ENCODE measurements at regions not wholly inside any gene's neighbourhood (a gene's known extent, or its start where the extent isn't known, plus 50 kb on each side); places are given as distances from the start of the nearest gene placed in this dataset.

DNA sequence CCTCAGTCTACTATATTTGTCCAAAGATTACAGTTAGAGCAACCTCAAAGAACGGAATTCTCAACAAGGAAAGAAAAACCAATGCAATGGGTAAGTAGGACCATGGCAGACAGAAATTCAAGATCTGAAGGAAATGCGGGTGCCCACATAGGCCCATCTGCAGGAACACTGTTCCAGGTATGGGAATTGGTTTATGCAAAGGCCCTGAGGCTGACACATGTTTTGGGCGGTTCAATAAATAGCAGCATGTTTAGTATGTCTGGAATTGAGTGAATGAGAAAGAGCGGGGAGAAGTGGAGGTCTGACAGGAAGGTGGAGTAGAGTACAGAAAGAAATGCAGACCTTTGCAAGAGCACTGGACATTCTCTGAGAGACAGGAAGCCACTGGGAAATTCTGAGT lies 164.7 kb upstream of the KLF12 start:
- DNase-seq (ENCODE audit: low spot score) (no peak), ATAC-seq (no peak)
- H3K4me3 Mint-ChIP-seq, result no peak overlapping the region
- H2AFZ ChIP-seq, result no peak overlapping the region
- no peaks in the 10 kb centered on the region for H3K9me2 ChIP-seq (ENCODE audit: insufficient read depth)
- no peak overlapping the region for H3K27ac Mint-ChIP-seq
- no peaks in the 10 kb centered on the region for H3K27me3 ChIP-seq (ENCODE audit: insufficient read depth)
- no peaks in the 10 kb centered on the region for H3K36me3 Mint-ChIP-seq (ENCODE audit: low read depth)
- H3K27me3 Mint-ChIP-seq (ENCODE audit: insufficient read depth, low read depth, poor library complexity), result no peaks in the 10 kb centered on the region
- no peaks in the 10 kb centered on the region for H3K9me3 Mint-ChIP-seq
- H3K4me3 ChIP-seq, result no peak overlapping the region
- H3K79me2 ChIP-seq (replicated peaks; ENCODE audit: insufficient read depth), result no peaks in the 10 kb centered on the region
- H3K4me2 ChIP-seq, result no peak overlapping the region
- no peaks in the 10 kb centered on the region for H3K36me3 ChIP-seq (ENCODE audit: insufficient read depth)
- H3K4me1 Mint-ChIP-seq, result peaks cover 26% of the 10 kb centered on the region
- H4K20me1 ChIP-seq (replicated peaks; ENCODE audit: insufficient read depth), result no peaks in the 10 kb centered on the region
- peaks cover 22% of the 10 kb centered on the region for H3K4me1 ChIP-seq (ENCODE audit: insufficient read depth)
- TF ChIP-seq ZNF114 (CRISPR knock-in tag; IDR thresholded peaks at IDR 0.05) (no peak), CREB1 (CRISPR knock-in tag; IDR thresholded peaks at IDR 0.05; ENCODE audit: low read depth) (no peak), ETS1 (IDR thresholded peaks at IDR 0.05) (no peak), CTCF (conservative IDR thresholded peaks at IDR 0.05; ENCODE audit: low read depth in 2 of 2) (no peak), STAT1 (IDR thresholded peaks at IDR 0.05; ENCODE audit: unreplicated experiment) (no peak), ZNF462 (CRISPR knock-in tag; IDR thresholded peaks at IDR 0.05) (no peak), NANOG (IDR thresholded peaks at IDR 0.05; ENCODE audit: borderline replicate concordance) (no peak), POLR2AphosphoS5 (IDR thresholded peaks at IDR 0.05; ENCODE audit: low read depth) (no peak), JUNB (IDR thresholded peaks at IDR 0.05; ENCODE audit: unreplicated experiment) (no peak), EZH2phosphoT487 (IDR thresholded peaks at IDR 0.05; ENCODE audit: unreplicated experiment) (no peak), EZH2 (IDR thresholded peaks at IDR 0.05; ENCODE audit: low read depth, unreplicated experiment) (no peak), ZNF331 (CRISPR knock-in tag; IDR thresholded peaks at IDR 0.05; ENCODE audit: low read depth) (no peak)
- TF ChIP-seq, protein P1, sequence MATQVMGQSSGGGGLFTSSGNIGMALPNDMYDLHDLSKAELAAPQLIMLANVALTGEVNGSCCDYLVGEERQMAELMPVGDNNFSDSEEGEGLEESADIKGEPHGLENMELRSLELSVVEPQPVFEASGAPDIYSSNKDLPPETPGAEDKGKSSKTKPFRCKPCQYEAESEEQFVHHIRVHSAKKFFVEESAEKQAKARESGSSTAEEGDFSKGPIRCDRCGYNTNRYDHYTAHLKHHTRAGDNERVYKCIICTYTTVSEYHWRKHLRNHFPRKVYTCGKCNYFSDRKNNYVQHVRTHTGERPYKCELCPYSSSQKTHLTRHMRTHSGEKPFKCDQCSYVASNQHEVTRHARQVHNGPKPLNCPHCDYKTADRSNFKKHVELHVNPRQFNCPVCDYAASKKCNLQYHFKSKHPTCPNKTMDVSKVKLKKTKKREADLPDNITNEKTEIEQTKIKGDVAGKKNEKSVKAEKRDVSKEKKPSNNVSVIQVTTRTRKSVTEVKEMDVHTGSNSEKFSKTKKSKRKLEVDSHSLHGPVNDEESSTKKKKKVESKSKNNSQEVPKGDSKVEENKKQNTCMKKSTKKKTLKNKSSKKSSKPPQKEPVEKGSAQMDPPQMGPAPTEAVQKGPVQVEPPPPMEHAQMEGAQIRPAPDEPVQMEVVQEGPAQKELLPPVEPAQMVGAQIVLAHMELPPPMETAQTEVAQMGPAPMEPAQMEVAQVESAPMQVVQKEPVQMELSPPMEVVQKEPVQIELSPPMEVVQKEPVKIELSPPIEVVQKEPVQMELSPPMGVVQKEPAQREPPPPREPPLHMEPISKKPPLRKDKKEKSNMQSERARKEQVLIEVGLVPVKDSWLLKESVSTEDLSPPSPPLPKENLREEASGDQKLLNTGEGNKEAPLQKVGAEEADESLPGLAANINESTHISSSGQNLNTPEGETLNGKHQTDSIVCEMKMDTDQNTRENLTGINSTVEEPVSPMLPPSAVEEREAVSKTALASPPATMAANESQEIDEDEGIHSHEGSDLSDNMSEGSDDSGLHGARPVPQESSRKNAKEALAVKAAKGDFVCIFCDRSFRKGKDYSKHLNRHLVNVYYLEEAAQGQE (IDR thresholded peaks at IDR 0.05; ENCODE audit: unreplicated experiment), result no peak
- no peaks in the 10 kb centered on the region for H3F3A ChIP-seq (replicated peaks; ENCODE audit: low read depth)
- no peak overlapping the region for H3K27ac ChIP-seq (ENCODE audit: low read depth)
